ENCODE measurements at regions not wholly inside any gene's neighbourhood (a gene's known extent, or its start where the extent isn't known, plus 50 kb on each side); places are given as distances from the start of the nearest gene placed in this dataset.

- H3K27ac Mint-ChIP-seq, result peak overlapping the region; percentile 32
- DNase-seq (ENCODE audit: extremely low spot score, unreplicated experiment), result no peak
- no peaks in the 10 kb centered on the region for H3K9me3 Mint-ChIP-seq
- peaks cover 10% of the 10 kb centered on the region for H3K27me3 Mint-ChIP-seq
- peaks cover 16% of the 10 kb centered on the region for H3K4me1 Mint-ChIP-seq (ENCODE audit: unreplicated experiment)
- no peaks in the 10 kb centered on the region for H3K36me3 Mint-ChIP-seq
- no peak for TF ChIP-seq CTCF (conservative IDR thresholded peaks at IDR 0.05)
- peak overlapping the region; percentile 67 for H3K4me3 Mint-ChIP-seq
Observed at GRCh38 chr3:126269354-126269753, 87.9 kb downstream of the KLF15 start.

- H3K4me1 Mint-ChIP-seq (ENCODE audit: unreplicated experiment), result peaks cover 16% of the 10 kb centered on the region
- H3K27ac Mint-ChIP-seq, result peak overlapping the region; percentile 32
- H3K9me3 Mint-ChIP-seq, result no peaks in the 10 kb centered on the region
- H3K4me3 Mint-ChIP-seq, result peak overlapping the region; percentile 56
- DNase-seq (ENCODE audit: extremely low spot score, unreplicated experiment), result no peak
- H3K36me3 Mint-ChIP-seq, result no peaks in the 10 kb centered on the region
- TF ChIP-seq CTCF (conservative IDR thresholded peaks at IDR 0.05), result no peak
- peaks cover 10% of the 10 kb centered on the region for H3K27me3 Mint-ChIP-seq
Observed at GRCh38 chr3:126268866-126269265, 88.3 kb downstream of the KLF15 start.

- H3K9me3 Mint-ChIP-seq, result no peaks in the 10 kb centered on the region
- H3K4me3 Mint-ChIP-seq, result peak overlapping the region; percentile 86
- peaks cover 10% of the 10 kb centered on the region for H3K27me3 Mint-ChIP-seq
- H3K27ac Mint-ChIP-seq, result no peak overlapping the region
- peaks cover 16% of the 10 kb centered on the region for H3K4me1 Mint-ChIP-seq (ENCODE audit: unreplicated experiment)
- no peaks in the 10 kb centered on the region for H3K36me3 Mint-ChIP-seq
- TF ChIP-seq CTCF (conservative IDR thresholded peaks at IDR 0.05), result no peak
- no peak for DNase-seq (ENCODE audit: extremely low spot score, unreplicated experiment)
Observed at GRCh38 chr3:126267976-126268615, 87.7 kb upstream of the ALDH1L1 start.

GRCh38 chr3:126267169-126267975 is 87.0 kb upstream of the ALDH1L1 start:
- TF ChIP-seq CTCF (conservative IDR thresholded peaks at IDR 0.05), result peak; percentile 28
- H3K27me3 Mint-ChIP-seq, result peaks cover 10% of the 10 kb centered on the region
- peak overlapping the region; percentile 84 for H3K27ac Mint-ChIP-seq
- H3K4me1 Mint-ChIP-seq (ENCODE audit: unreplicated experiment), result peaks cover 16% of the 10 kb centered on the region
- peak; percentile 81 for DNase-seq (ENCODE audit: extremely low spot score, unreplicated experiment)
- H3K4me3 Mint-ChIP-seq, result peak overlapping the region; percentile 86
- no peaks in the 10 kb centered on the region for H3K36me3 Mint-ChIP-seq
- H3K9me3 Mint-ChIP-seq, result no peaks in the 10 kb centered on the region

- no peak for TF ChIP-seq CTCF (conservative IDR thresholded peaks at IDR 0.05)
- Mint-ChIP-seq H3K27me3 (peaks cover 10% of the 10 kb centered on the region), H3K36me3 (no peaks in the 10 kb centered on the region), H3K4me3 (peak overlapping the region; percentile 86), H3K9me3 (no peaks in the 10 kb centered on the region), H3K27ac (peak overlapping the region; percentile 84), H3K4me1 (ENCODE audit: unreplicated experiment) (peaks cover 16% of the 10 kb centered on the region)
- DNase-seq (ENCODE audit: extremely low spot score, unreplicated experiment), result no peak
Observed at GRCh38 chr3:126266850-126267168, 86.4 kb upstream of the ALDH1L1 start.
